ENCODE measurements at regions not wholly inside any gene's neighbourhood (a gene's known extent, or its start where the extent isn't known, plus 50 kb on each side); places are given as distances from the start of the nearest gene placed in this dataset.

GRCh38 chr6:159099276-159099675, 54.5 kb upstream of the TAGAP start:
- FAIRE-seq = no peak
- DNase-seq (ENCODE audit: low read depth) = no peak
- Histone ChIP-seq H3K27me3 (ENCODE audit: control insufficient read depth, insufficient read depth, low read length) (no peaks in the 10 kb centered on the region), H3K36me3 (ENCODE audit: control insufficient read depth, insufficient read depth, low read length) (no peaks in the 10 kb centered on the region), H3K4me3 (ENCODE audit: low read depth, low read length) (no peak overlapping the region)
- TF ChIP-seq CTCF (IDR thresholded peaks at IDR 0.05; ENCODE audit: insufficient read depth, low read length, severe bottlenecking) = no peak

- H3K27me3 ChIP-seq (ENCODE audit: control insufficient read depth, insufficient read depth, low read length) = no peaks in the 10 kb centered on the region
- H3K4me3 ChIP-seq (ENCODE audit: low read depth, low read length) = no peak overlapping the region
- FAIRE-seq (no peak), DNase-seq (ENCODE audit: low read depth) (peak; percentile 53)
- no peak for TF ChIP-seq CTCF (IDR thresholded peaks at IDR 0.05; ENCODE audit: insufficient read depth, low read length, severe bottlenecking)
- no peaks in the 10 kb centered on the region for H3K36me3 ChIP-seq (ENCODE audit: control insufficient read depth, insufficient read depth, low read length)
Measured at GRCh38 chr6:159098636-159099106, 53.9 kb upstream of the TAGAP start.

- no peaks in the 10 kb centered on the region for H3K36me3 ChIP-seq (ENCODE audit: control insufficient read depth, insufficient read depth, low read length)
- FAIRE-seq = no peak
- H3K27me3 ChIP-seq (ENCODE audit: control insufficient read depth, insufficient read depth, low read length) = no peaks in the 10 kb centered on the region
- no peak for TF ChIP-seq CTCF (IDR thresholded peaks at IDR 0.05; ENCODE audit: insufficient read depth, low read length, severe bottlenecking)
- H3K4me3 ChIP-seq (ENCODE audit: low read depth, low read length) = no peak overlapping the region
- DNase-seq (ENCODE audit: low read depth) = no peak
Measured at GRCh38 chr6:159097256-159097655, 52.5 kb upstream of the TAGAP start.

- no peak for TF ChIP-seq CTCF (IDR thresholded peaks at IDR 0.05; ENCODE audit: insufficient read depth, low read length, severe bottlenecking)
- no peak for FAIRE-seq
- no peaks in the 10 kb centered on the region for H3K36me3 ChIP-seq (ENCODE audit: control insufficient read depth, insufficient read depth, low read length)
- H3K4me3 ChIP-seq (ENCODE audit: low read depth, low read length) = no peak overlapping the region
- DNase-seq (ENCODE audit: low read depth) = no peak
- H3K27me3 ChIP-seq (ENCODE audit: control insufficient read depth, insufficient read depth, low read length) = no peaks in the 10 kb centered on the region
Measured at GRCh38 chr6:159095616-159096015, 50.8 kb upstream of the TAGAP start.

- H3K4me3 ChIP-seq (ENCODE audit: low read depth, low read length) = no peak overlapping the region
- FAIRE-seq (no peak), DNase-seq (ENCODE audit: low read depth) (no peak)
- no peaks in the 10 kb centered on the region for H3K27me3 ChIP-seq (ENCODE audit: control insufficient read depth, insufficient read depth, low read length)
- no peak for TF ChIP-seq CTCF (IDR thresholded peaks at IDR 0.05; ENCODE audit: insufficient read depth, low read length, severe bottlenecking)
- no peaks in the 10 kb centered on the region for H3K36me3 ChIP-seq (ENCODE audit: control insufficient read depth, insufficient read depth, low read length)
Measured at GRCh38 chr6:159094444-159095252, 49.9 kb upstream of the TAGAP start.
